Activated CD4-positive, alpha-beta memory T cell treated with anti-CD3 and anti-CD28 coated beads for 36 hours (primary cell): ENCODE measurements at regions not wholly inside any gene's neighbourhood (a gene's known extent, or its start where the extent isn't known, plus 50 kb on each side); places are given as distances from the start of the nearest gene placed in this dataset.
"Not testable (repeated sequence)": the region's sequence is repeated elsewhere in the genome, so short reads cannot be mapped to it uniquely, and the experiment has no call there.

Experiments used
- CTCF ChIA-PET: fragments of 350-600 bp; sonication (Branson Sonifier 250); formaldehyde crosslinking; loops from one replicate; lab custom pipeline; 2021; ENCODE audit warnings: antibody characterized with exemption, inconsistent platforms; lab: Charles Lee
- POLR2A ChIA-PET: fragments of 350-600 bp; sonication (Branson Sonifier 250); formaldehyde crosslinking; loops from one replicate; lab custom pipeline; 2021; ENCODE audit warnings: antibody characterized with exemption; lab: Charles Lee
- DNase-seq: peaks from one replicate; pipeline ENCODE4 v3.0.0-alpha.2; 2020
- H3K27ac Mint-ChIP-seq: one replicate; pipeline ENCODE4 v1.8.0; 2021; ENCODE audit warnings: mixed read lengths
- H3K27me3 Mint-ChIP-seq: one replicate; pipeline ENCODE4 v1.8.0; 2021; ENCODE audit warnings: mixed read lengths
- H3K36me3 Mint-ChIP-seq: one replicate; pipeline ENCODE4 v1.8.0; 2021; ENCODE audit warnings: mixed read lengths
- H3K4me1 Mint-ChIP-seq: one replicate; pipeline ENCODE4 v1.8.0; 2021; ENCODE audit warnings: low read depth, mixed read lengths
- H3K4me3 Mint-ChIP-seq: one replicate; pipeline ENCODE4 v1.8.0; 2021; ENCODE audit warnings: mild to moderate bottlenecking, mixed read lengths
- H3K9me3 Mint-ChIP-seq: one replicate; pipeline ENCODE4 v1.8.0; 2021; ENCODE audit warnings: mixed read lengths
- intact Hi-C: fragments of 100-400 bp; cut with micrococcal nuclease; formaldehyde crosslinking; loops from one replicate; pipeline ENCODE4 v1.15.1; 2023

- Mint-ChIP-seq H3K4me1 (no peaks in the 10 kb centered on the region), H3K36me3 (no peaks in the 10 kb centered on the region), H3K27ac (no peak overlapping the region), H3K4me3 (no peak overlapping the region), H3K27me3 (peaks cover 12% of the 10 kb centered on the region), H3K9me3 (no peaks in the 10 kb centered on the region)
- ChIA-PET CTCF (no interaction called here), POLR2A (no interaction called here)
- intact Hi-C loops: no loop called here
- DNase-seq: no peak
Measured at GRCh38 chr2:234804704-234805103, 147.1 kb upstream of the SH3BP4 start.

GRCh38 chr2:234802845-234803171 lies 149.0 kb upstream of the SH3BP4 start:
- CTCF ChIA-PET: no interaction called here
- H3K4me1 Mint-ChIP-seq: no peaks in the 10 kb centered on the region
- POLR2A ChIA-PET: no interaction called here
- no peaks in the 10 kb centered on the region for H3K36me3 Mint-ChIP-seq
- DNase-seq: no peak
- intact Hi-C loops: no loop called here
- H3K4me3 Mint-ChIP-seq: no peak overlapping the region
- peaks cover 11% of the 10 kb centered on the region for H3K27me3 Mint-ChIP-seq
- H3K27ac Mint-ChIP-seq: no peak overlapping the region
- H3K9me3 Mint-ChIP-seq: no peaks in the 10 kb centered on the region

- Mint-ChIP-seq H3K4me3 (no peak overlapping the region), H3K36me3 (no peaks in the 10 kb centered on the region), H3K9me3 (no peaks in the 10 kb centered on the region), H3K27ac (no peak overlapping the region), H3K4me1 (no peaks in the 10 kb centered on the region), H3K27me3 (peaks cover 11% of the 10 kb centered on the region)
- DNase-seq: no peak
- CTCF ChIA-PET: no interaction called here
- POLR2A ChIA-PET: no interaction called here
- intact Hi-C loops: no loop called here
Measured at GRCh38 chr2:234802071-234802844, 149.6 kb upstream of the SH3BP4 start.

- no peak for DNase-seq
- Mint-ChIP-seq H3K27ac (no peak overlapping the region), H3K36me3 (no peaks in the 10 kb centered on the region), H3K4me3 (no peak overlapping the region), H3K9me3 (no peaks in the 10 kb centered on the region), H3K4me1 (no peaks in the 10 kb centered on the region), H3K27me3 (peaks cover 13% of the 10 kb centered on the region)
- CTCF ChIA-PET: no interaction called here
- POLR2A ChIA-PET: no interaction called here
- intact Hi-C loops: no loop called here
Measured at GRCh38 chr2:234797566-234798250, 154.1 kb upstream of the SH3BP4 start.

GRCh38 chr2:234796045-234796591 lies 155.7 kb upstream of the SH3BP4 start:
- intact Hi-C loops: no loop called here
- Mint-ChIP-seq H3K4me1 (no peaks in the 10 kb centered on the region), H3K36me3 (no peaks in the 10 kb centered on the region), H3K27me3 (peaks cover 13% of the 10 kb centered on the region), H3K4me3 (no peak overlapping the region), H3K9me3 (no peaks in the 10 kb centered on the region), H3K27ac (no peak overlapping the region)
- ChIA-PET POLR2A (no interaction called here), CTCF (no interaction called here)
- no peak for DNase-seq

GRCh38 chr2:234795272-234795920 lies 156.4 kb upstream of the SH3BP4 start:
- Mint-ChIP-seq H3K4me1 (no peaks in the 10 kb centered on the region), H3K36me3 (no peaks in the 10 kb centered on the region), H3K27me3 (peaks cover 13% of the 10 kb centered on the region), H3K4me3 (no peak overlapping the region), H3K9me3 (no peaks in the 10 kb centered on the region), H3K27ac (no peak overlapping the region)
- ChIA-PET POLR2A (no interaction called here), CTCF (no interaction called here)
- intact Hi-C loops: no loop called here
- no peak for DNase-seq

- ChIA-PET POLR2A (no interaction called here), CTCF (no interaction called here)
- Mint-ChIP-seq H3K27ac (no peak overlapping the region), H3K4me1 (no peaks in the 10 kb centered on the region), H3K36me3 (no peaks in the 10 kb centered on the region), H3K4me3 (no peak overlapping the region), H3K9me3 (no peaks in the 10 kb centered on the region), H3K27me3 (peaks cover 13% of the 10 kb centered on the region)
- DNase-seq: no peak
- intact Hi-C loops: no loop called here
Measured at GRCh38 chr2:234794866-234795265, 157.0 kb upstream of the SH3BP4 start.

- Mint-ChIP-seq H3K36me3 (no peaks in the 10 kb centered on the region), H3K9me3 (no peaks in the 10 kb centered on the region), H3K27ac (no peak overlapping the region), H3K4me3 (no peak overlapping the region), H3K27me3 (peaks cover 10% of the 10 kb centered on the region), H3K4me1 (no peaks in the 10 kb centered on the region)
- intact Hi-C loops: no loop called here
- ChIA-PET POLR2A (no interaction called here), CTCF (no interaction called here)
- DNase-seq: no peak
Measured at GRCh38 chr2:234793212-234793785, 158.5 kb upstream of the SH3BP4 start.

GRCh38 chr2:234792621-234793022 lies 159.2 kb upstream of the SH3BP4 start:
- ChIA-PET CTCF (no interaction called here), POLR2A (no interaction called here)
- H3K4me1 Mint-ChIP-seq: no peaks in the 10 kb centered on the region
- intact Hi-C loops: no loop called here
- no peak overlapping the region for H3K4me3 Mint-ChIP-seq
- no peaks in the 10 kb centered on the region for H3K36me3 Mint-ChIP-seq
- peaks cover 11% of the 10 kb centered on the region for H3K27me3 Mint-ChIP-seq
- H3K9me3 Mint-ChIP-seq: no peaks in the 10 kb centered on the region
- DNase-seq: no peak
- H3K27ac Mint-ChIP-seq: no peak overlapping the region

- intact Hi-C loops, H3K4me1 Mint-ChIP-seq, H3K9me3 Mint-ChIP-seq, CTCF ChIA-PET, H3K27ac Mint-ChIP-seq, H3K36me3 Mint-ChIP-seq, H3K4me3 Mint-ChIP-seq, POLR2A ChIA-PET, DNase-seq: not testable (repeated sequence)
- peaks cover 11% of the 10 kb centered on the region for H3K27me3 Mint-ChIP-seq
Measured at GRCh38 chr2:234792096-234792495, 159.7 kb upstream of the SH3BP4 start.

GRCh38 chr2:234790380-234790779 lies 161.4 kb upstream of the SH3BP4 start:
- Mint-ChIP-seq H3K27me3 (peaks cover 20% of the 10 kb centered on the region), H3K9me3 (no peaks in the 10 kb centered on the region), H3K4me3 (no peak overlapping the region), H3K36me3 (no peaks in the 10 kb centered on the region), H3K4me1 (no peaks in the 10 kb centered on the region), H3K27ac (no peak overlapping the region)
- CTCF ChIA-PET: no interaction called here
- DNase-seq: no peak
- POLR2A ChIA-PET: no interaction called here
- intact Hi-C loops: no loop called here

GRCh38 chr2:234789556-234790325 lies 162.1 kb upstream of the SH3BP4 start:
- DNase-seq: no peak
- no peaks in the 10 kb centered on the region for H3K36me3 Mint-ChIP-seq
- intact Hi-C loops: no loop called here
- H3K4me3 Mint-ChIP-seq: no peak overlapping the region
- H3K4me1 Mint-ChIP-seq: no peaks in the 10 kb centered on the region
- peaks cover 16% of the 10 kb centered on the region for H3K27me3 Mint-ChIP-seq
- H3K9me3 Mint-ChIP-seq: no peaks in the 10 kb centered on the region
- CTCF ChIA-PET: no interaction called here
- POLR2A ChIA-PET: no interaction called here
- no peak overlapping the region for H3K27ac Mint-ChIP-seq
